Fibroblast of the aortic adventitia (primary cell): ENCODE measurements at regions not wholly inside any gene's neighbourhood (a gene's known extent, or its start where the extent isn't known, plus 50 kb on each side); places are given as distances from the start of the nearest gene placed in this dataset.

Experiments
- DNase-seq: peaks from one replicate; pipeline ENCODE4 v3.0.0-alpha.2; 2010; ENCODE audit warnings: low read depth
- H3K4me3 ChIP-seq: 2 replicates; pipeline ENCODE4 v1.5.1; 2011; ENCODE audit warnings: low read depth, mild to moderate bottlenecking, control low read depth, low read length, moderate library complexity
- CTCF ChIP-seq: IDR thresholded peaks from 2 replicates; pipeline ENCODE4 v1.5.1; 2011; ENCODE audit warnings: mild to moderate bottlenecking, low read length, control low read depth, inconsistent platforms; ENCODE audit not compliant: insufficient read depth

DNA sequence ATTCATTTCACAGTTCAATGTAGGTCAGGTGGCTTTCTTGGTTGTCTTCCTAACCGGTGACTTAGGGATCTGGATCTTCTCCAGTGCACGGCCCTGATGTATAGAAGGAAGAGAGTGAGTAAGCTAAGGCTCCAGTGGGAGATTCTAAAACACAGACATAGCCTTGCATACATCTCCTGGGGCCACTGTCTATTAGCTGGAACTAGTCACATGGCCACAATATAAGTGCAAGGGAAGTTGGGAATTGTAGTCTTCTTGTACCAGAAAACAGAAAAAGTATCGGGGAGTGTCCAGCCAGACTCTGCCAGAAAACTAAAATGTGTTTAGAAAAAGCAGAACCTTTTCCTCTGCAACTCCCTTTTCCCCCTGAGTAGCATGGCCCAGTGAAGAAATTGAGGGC lies 531.6 kb downstream of the VRK1 start:
- TF ChIP-seq CTCF: no peak
- H3K4me3 ChIP-seq: no peak overlapping the region
- no peak for DNase-seq

DNA sequence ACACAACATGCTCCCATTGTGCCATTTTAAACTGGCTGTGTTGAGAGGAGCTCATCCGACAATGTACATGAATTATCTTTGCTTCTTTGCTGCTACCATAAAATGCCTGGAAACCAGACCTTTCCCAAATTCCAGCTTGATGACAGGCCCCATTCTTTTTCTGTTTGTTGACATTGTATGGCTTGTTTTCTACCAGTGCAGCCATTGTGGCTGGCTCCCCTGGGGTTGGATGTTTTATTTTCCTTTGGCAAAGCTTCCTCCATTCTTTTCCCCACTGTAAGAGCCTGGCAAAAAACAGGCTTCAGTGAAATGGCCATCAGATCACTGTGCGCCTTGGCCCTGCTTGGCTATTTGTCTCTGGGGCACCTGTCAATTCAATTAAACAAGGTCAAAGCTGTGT lies 532.5 kb downstream of the VRK1 start:
- H3K4me3 ChIP-seq: no peak overlapping the region
- TF ChIP-seq CTCF: no peak
- no peak for DNase-seq

GRCh38 chr14:97331058-97331457 lies 533.9 kb downstream of the VRK1 start:
- TF ChIP-seq CTCF: no peak
- DNase-seq: no peak
- no peak overlapping the region for H3K4me3 ChIP-seq

- H3K4me3 ChIP-seq: no peak overlapping the region
- TF ChIP-seq CTCF: no peak
- DNase-seq: no peak
Measured at GRCh38 chr14:97331526-97331925, 534.3 kb downstream of the VRK1 start.

GRCh38 chr14:97336179-97336578 lies 539.0 kb downstream of the VRK1 start:
- DNase-seq: no peak

GRCh38 chr14:97336816-97337215 lies 539.6 kb downstream of the VRK1 start:
- TF ChIP-seq CTCF: no peak
- H3K4me3 ChIP-seq: no peak overlapping the region
- DNase-seq: no peak

More at GRCh38 chr14:97336179-97336578, 539.0 kb downstream of the VRK1 start:
- no peak overlapping the region for H3K4me3 ChIP-seq
- no peak for TF ChIP-seq CTCF

DNA sequence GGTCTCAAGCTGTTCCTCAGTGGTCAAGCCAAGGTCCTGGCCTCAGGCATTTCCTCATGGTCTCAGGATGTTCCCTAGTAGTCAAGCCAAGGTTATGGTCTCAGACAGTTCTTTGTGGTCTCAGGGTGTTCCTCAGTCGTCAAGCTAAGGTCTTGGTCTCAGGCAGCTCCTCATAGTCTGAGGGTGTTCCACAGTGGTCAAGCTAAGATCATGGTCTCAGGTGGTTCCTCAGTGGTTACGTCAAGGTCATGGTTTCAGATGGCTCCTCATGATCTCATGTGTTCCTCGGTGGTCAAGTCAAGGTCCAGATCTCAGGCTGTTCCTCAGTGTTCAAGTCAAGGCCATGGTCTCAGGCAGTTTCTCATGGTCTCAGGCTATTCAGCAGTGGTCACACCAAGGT lies 540.1 kb downstream of the VRK1 start:
- DNase-seq: no peak
- TF ChIP-seq CTCF: no peak
- no peak overlapping the region for H3K4me3 ChIP-seq
